H1 (cell line): ENCODE measurements at regions not wholly inside any gene's neighbourhood (a gene's known extent, or its start where the extent isn't known, plus 50 kb on each side); places are given as distances from the start of the nearest gene placed in this dataset.

Experiments
- CTCF ChIA-PET: fragments of 300-600 bp; sonication (Branson Sonifier 250); formaldehyde crosslinking; loops from one replicate; lab custom pipeline; 2021; ENCODE audit not compliant: partially characterized antibody; lab: Charles Lee
- POLR2A ChIA-PET: fragments of 300-600 bp; sonication (Branson Sonifier 250); formaldehyde crosslinking; loops from one replicate; lab custom pipeline; 2021; ENCODE audit warnings: inconsistent platforms; ENCODE audit not compliant: partially characterized antibody; lab: Charles Lee
- DNase-seq, 2 experiments: peaks; one replicate each; pipeline versions ENCODE4 v3.0.0 to v3.0.0-alpha.2; 2010 to 2022; ENCODE audit warnings: low spot score in 2 of 2, low read depth in 1 of 2, mixed read lengths in 1 of 2
- FAIRE-seq: peaks from 2 replicates; lab custom pipeline; 2011; peaks lifted over from hg19 to GRCh38; lab: Jason Lieb, UNC
- H2AFZ ChIP-seq: 2 replicates; pipeline ENCODE4 v1.8.1; 2012; ENCODE audit warnings: low read length, inconsistent platforms
- H2AK5ac ChIP-seq: 2 replicates; pipeline ENCODE4 v1.6.1; 2013; ENCODE audit warnings: low read depth, low read length
- H2BK120ac ChIP-seq: replicated peaks from 2 replicates; pipeline ENCODE3; 2013; ENCODE audit warnings: low read depth, low read length, inconsistent platforms
- H2BK12ac ChIP-seq: 2 replicates; pipeline ENCODE4 v1.6.1; 2013; ENCODE audit warnings: low read depth, low read length
- H2BK15ac ChIP-seq: 2 replicates; pipeline ENCODE4 v1.6.1; 2013; ENCODE audit warnings: low read length
- H2BK20ac ChIP-seq: 2 replicates; pipeline ENCODE4 v1.6.1; 2013; ENCODE audit warnings: low read length
- H2BK5ac ChIP-seq: 2 replicates; pipeline ENCODE4 v1.6.1; 2013; ENCODE audit warnings: low read depth, low read length
- H3K14ac ChIP-seq: 2 replicates; pipeline ENCODE4 v1.6.1; 2013; ENCODE audit warnings: inconsistent platforms; ENCODE audit not compliant: insufficient read length
- H3K18ac ChIP-seq: 2 replicates; pipeline ENCODE4 v1.6.1; 2013; ENCODE audit warnings: low read length; ENCODE audit errors: extremely low read depth
- H3K23ac ChIP-seq: 2 replicates; pipeline ENCODE4 v1.6.1; 2013; ENCODE audit warnings: inconsistent platforms; ENCODE audit not compliant: insufficient read length
- H3K23me2 ChIP-seq: 2 replicates; pipeline ENCODE4 v1.6.1; 2013; ENCODE audit warnings: low read depth, low read length
- H3K27ac ChIP-seq: 2 replicates; pipeline ENCODE4 v1.6.1; 2011; ENCODE audit warnings: low read depth, low read length, inconsistent platforms
- H3K27me3 ChIP-seq, 4 experiments: replicated peaks in 1 of 4; 1 replicate in 1 of 4; 2 replicates in 3 of 4; pipeline versions ENCODE4 v1.6.1 to v1.8.1; 2011 to 2013; ENCODE audit warnings: low read length in 3 of 4, mild to moderate bottlenecking in 3 of 4, inconsistent platforms in 2 of 4, mixed read lengths in 2 of 4, moderate library complexity in 1 of 4; ENCODE audit not compliant: control insufficient read depth in 3 of 4, insufficient read depth in 3 of 4; ENCODE audit errors: extremely low read depth in 1 of 4
- H3K36me3 ChIP-seq, 4 experiments: 2 replicates each; pipeline versions ENCODE4 v1.6.1 to v1.8.1; 2011 to 2013; ENCODE audit warnings: mild to moderate bottlenecking in 4 of 4, low read length in 3 of 4, moderate library complexity in 2 of 4, control low read depth in 1 of 4, inconsistent platforms in 1 of 4; ENCODE audit not compliant: insufficient read depth in 4 of 4, control insufficient read depth in 2 of 4
- H3K4ac ChIP-seq: replicated peaks from 2 replicates; pipeline ENCODE3; 2013; ENCODE audit warnings: low read length, low read depth, mixed read lengths, inconsistent platforms; ENCODE audit not compliant: insufficient read length
- H3K4me1 ChIP-seq, 4 experiments: replicated peaks in 1 of 4; 1 replicate in 1 of 4; 2 replicates in 3 of 4; pipeline versions ENCODE4 v1.6.1 to v1.8.1; 2011 to 2013; ENCODE audit warnings: low read length in 3 of 4, inconsistent platforms in 2 of 4, mixed read lengths in 1 of 4; ENCODE audit not compliant: insufficient read depth in 4 of 4, control insufficient read depth in 3 of 4
- H3K4me2 ChIP-seq, 2 experiments: 2 replicates each; pipeline versions ENCODE4 v1.6.1 to v1.8.1; 2011 to 2013; ENCODE audit warnings: low read depth in 2 of 2, low read length in 2 of 2, control low read depth in 1 of 2, inconsistent platforms in 1 of 2, mild to moderate bottlenecking in 1 of 2; ENCODE audit not compliant: insufficient read depth in 1 of 2
- H3K4me3 ChIP-seq, 4 experiments: fragments of 200-600, 300-600 bp in 1 of 4; sonication (generic), shearing (Covaris generic), sonication (Bioruptor Twin) in 1 of 4; 2 replicates each; pipeline versions ENCODE4 v1.5.1 to v1.8.1; 2011 to 2016; ENCODE audit warnings: low read length in 4 of 4, low read depth in 3 of 4, control low read depth in 2 of 4, inconsistent platforms in 2 of 4, mild to moderate bottlenecking in 2 of 4, mixed read lengths in 1 of 4, moderate library complexity in 1 of 4; ENCODE audit not compliant: insufficient read depth in 2 of 4; ENCODE audit errors: extremely low read depth in 1 of 4
- H3K56ac ChIP-seq: replicated peaks from 2 replicates; pipeline ENCODE3; 2013; ENCODE audit warnings: low read depth, mild to moderate bottlenecking, mixed read lengths, low read length, inconsistent platforms; ENCODE audit not compliant: insufficient read length
- H3K79me1 ChIP-seq: 2 replicates; pipeline ENCODE4 v1.6.1; 2013; ENCODE audit warnings: low read depth, low read length, control low read depth
- H3K79me2 ChIP-seq, 2 experiments: 2 replicates each; pipeline versions ENCODE4 v1.6.1 to v1.8.1; 2012 to 2013; ENCODE audit warnings: low read length in 2 of 2, mild to moderate bottlenecking in 2 of 2, inconsistent platforms in 1 of 2; ENCODE audit not compliant: insufficient read depth in 2 of 2, control insufficient read depth in 1 of 2
- H3K9ac ChIP-seq, 4 experiments: replicated peaks in 1 of 4; 1 replicate in 1 of 4; 2 replicates in 3 of 4; pipeline versions ENCODE4 v1.6.1 to v1.8.1; 2011 to 2013; ENCODE audit warnings: low read depth in 3 of 4, low read length in 3 of 4, control low read depth in 2 of 4, mild to moderate bottlenecking in 2 of 4, moderate library complexity in 2 of 4, inconsistent platforms in 1 of 4; ENCODE audit errors: extremely low read depth in 1 of 4
- H3K9me3 ChIP-seq, 2 experiments: 2 replicates each; pipeline versions ENCODE4 v1.6.1 to v1.8.1; 2012 to 2013; ENCODE audit warnings: mild to moderate bottlenecking in 2 of 2, moderate library complexity in 2 of 2, control low read depth in 1 of 2, inconsistent platforms in 1 of 2, low read depth in 1 of 2, low read length in 1 of 2, mixed read lengths in 1 of 2; ENCODE audit not compliant: insufficient read depth in 2 of 2
- H4K20me1 ChIP-seq, 2 experiments: replicated peaks in 1 of 2; 2 replicates each; pipeline versions ENCODE3 to v1.8.1; 2011 to 2013; ENCODE audit warnings: inconsistent platforms in 2 of 2, low read length in 2 of 2, mild to moderate bottlenecking in 1 of 2; ENCODE audit not compliant: insufficient read depth in 2 of 2, control insufficient read depth in 1 of 2
- H4K5ac ChIP-seq: 2 replicates; pipeline ENCODE4 v1.6.1; 2013; ENCODE audit warnings: low read length, low read depth, mixed read lengths, inconsistent platforms; ENCODE audit not compliant: insufficient read length
- H4K8ac ChIP-seq: 2 replicates; pipeline ENCODE4 v1.8.0; 2013; ENCODE audit warnings: mild to moderate bottlenecking, moderate library complexity, low read length, inconsistent platforms; ENCODE audit not compliant: insufficient read depth; ENCODE audit errors: extremely low read depth
- H4K91ac ChIP-seq: replicated peaks from 2 replicates; pipeline ENCODE3; 2013; ENCODE audit warnings: low read length, mixed read lengths, inconsistent platforms; ENCODE audit not compliant: insufficient read length
- CREB1 ChIP-seq: IDR thresholded peaks from 2 replicates; pipeline ENCODE4 v1.6.1; 2012; ENCODE audit warnings: inconsistent platforms
- GTF2F1 ChIP-seq: IDR thresholded peaks from 2 replicates; pipeline ENCODE4 v1.6.1; 2012; ENCODE audit warnings: low read depth, low read length, improper control_type of control experiment, borderline replicate concordance
- JUND ChIP-seq: IDR thresholded peaks from 2 replicates; pipeline ENCODE4 v1.6.1; 2011; ENCODE audit warnings: mild to moderate bottlenecking, improper control_type of control experiment, low read length
- NANOG ChIP-seq: IDR thresholded peaks from 2 replicates; pipeline ENCODE4 v1.6.1; 2011; ENCODE audit warnings: low read length, low read depth, mild to moderate bottlenecking, inconsistent platforms; ENCODE audit not compliant: insufficient read depth, poor library complexity, severe bottlenecking
- POLR2AphosphoS5 ChIP-seq: IDR thresholded peaks from 2 replicates; pipeline ENCODE4 v1.6.1; 2011; ENCODE audit warnings: low read depth, low read length
- RFX5 ChIP-seq: IDR thresholded peaks from 2 replicates; pipeline ENCODE4 v1.6.1; 2011; ENCODE audit warnings: low read depth, low read length, improper control_type of control experiment, borderline replicate concordance
- SIN3A ChIP-seq, 2 experiments: IDR thresholded peaks in 1 of 2; conservative IDR thresholded peaks in 1 of 2; 2 replicates each; pipeline ENCODE4 v1.6.1; 2011 to 2012; ENCODE audit warnings: low read length in 2 of 2, improper control_type of control experiment in 1 of 2, low read depth in 1 of 2, mild to moderate bottlenecking in 1 of 2
- SIRT6 ChIP-seq: IDR thresholded peaks from one replicate; pipeline ENCODE4 v1.7.1; 2012; ENCODE audit warnings: low read length, inconsistent platforms
- SIX5 ChIP-seq: IDR thresholded peaks from 2 replicates; pipeline ENCODE4 v1.6.1; 2011; ENCODE audit warnings: mild to moderate bottlenecking, low read depth, low read length
- SP1 ChIP-seq: IDR thresholded peaks from 2 replicates; pipeline ENCODE4 v1.6.1; 2011; ENCODE audit warnings: low read depth, low read length
- SRF ChIP-seq: IDR thresholded peaks from 2 replicates; pipeline ENCODE4 v1.6.1; 2011; ENCODE audit warnings: mild to moderate bottlenecking, low read depth, low read length, moderate library complexity
- TEAD4 ChIP-seq: IDR thresholded peaks from 2 replicates; pipeline ENCODE4 v1.6.1; 2012; ENCODE audit warnings: low read depth, low read length, inconsistent platforms, mixed read lengths
- WGBS, 2 experiments: shearing (Covaris generic) in 1 of 2; methylation state at CpG; one replicate each; pipeline versions ENCODE4 v1.1.6 to v1.1.7; 2013 to 2015; ENCODE audit warnings: low lambda C conversion rate in 2 of 2, mixed read lengths in 2 of 2, inconsistent platforms in 1 of 2, low coverage in 1 of 2, missing lambda C conversion rate in 1 of 2; ENCODE audit not compliant: insufficient replicate concordance in 2 of 2, insufficient coverage in 1 of 2, insufficient read length in 1 of 2; ENCODE audit errors: extremely low coverage in 1 of 2, missing lambda C conversion rate in 1 of 2; 5-methylcytosine and 5-hydroxymethylcytosine counted together
- TF ChIP-seq, protein P1 (sequence below), 3 experiments: IDR thresholded peaks; 1 replicate in 2 of 3; 2 replicates in 1 of 3; pipeline versions ENCODE4 v1.5.1 to v1.6.1; 2011; ENCODE audit warnings: low read length in 3 of 3, mild to moderate bottlenecking in 3 of 3, inconsistent platforms in 2 of 3, low read depth in 1 of 3, moderate library complexity in 1 of 3; ENCODE audit not compliant: insufficient read depth in 1 of 3; ENCODE audit errors: control extremely low read depth in 1 of 3

GRCh38 chr3:188062216-188062615 is 91.7 kb upstream of the LPP start:
- Histone ChIP-seq H4K20me1 (no peaks in the 10 kb centered on the region), H3K27ac (no peak overlapping the region), H3K9ac (no peak overlapping the region), H3K23me2 (no peaks in the 10 kb centered on the region), H4K91ac (no peak overlapping the region), H3K14ac (no peak overlapping the region), H3K79me1 (no peaks in the 10 kb centered on the region), H4K8ac (no peak overlapping the region), H3K4ac (no peak overlapping the region), H2AFZ (no peak overlapping the region), H2BK15ac (no peak overlapping the region), H3K79me2 (no peaks in the 10 kb centered on the region), H3K23ac (no peak overlapping the region), H2BK20ac (no peak overlapping the region), H3K4me1 (no peaks in the 10 kb centered on the region), H3K18ac (no peak overlapping the region), H3K4me3 (no peak overlapping the region), H3K36me3 (no peaks in the 10 kb centered on the region), H2AK5ac (no peak overlapping the region), H3K27me3 (no peaks in the 10 kb centered on the region), H4K5ac (no peak overlapping the region), H2BK12ac (no peak overlapping the region), H3K4me2 (no peak overlapping the region), H3K9me3 (no peaks in the 10 kb centered on the region), H2BK5ac (no peak overlapping the region), H2BK120ac (no peak overlapping the region), H3K56ac (no peak overlapping the region)
- POLR2A ChIA-PET: interaction anchor here (1.2 kb wide), 1 partner anchor 9 kb away, joined by 3 read pairs; no protein-coding TSS in a partner anchor
- DNase-seq: no peak
- CTCF ChIA-PET: interaction anchor here (1.0 to 1.6 kb wide), 2 partner anchors 9 to 327 kb away, joined by 3 to 4 read pairs; no protein-coding TSS in a partner anchor
- no peak for FAIRE-seq
- 95% methylated on average over 2 of the region's 2 CpGs; no CpG with 5 or more reads in 1 of the 2 experiments for WGBS, 2 experiments
- TF ChIP-seq SIRT6 (no peak), RFX5 (no peak), SIX5 (no peak), JUND (no peak), SP1 (no peak), SIN3A (conservative IDR thresholded peaks at IDR 0.05 in 1 of 2, IDR thresholded peaks at IDR 0.05 in 1 of 2; ENCODE audit: low read depth in 1 of 2, low read length in 2 of 2) (no peak), POLR2AphosphoS5 (no peak), GTF2F1 (no peak), TEAD4 (no peak), CREB1 (no peak), SRF (no peak), NANOG (no peak)
- TF ChIP-seq, protein P1, sequence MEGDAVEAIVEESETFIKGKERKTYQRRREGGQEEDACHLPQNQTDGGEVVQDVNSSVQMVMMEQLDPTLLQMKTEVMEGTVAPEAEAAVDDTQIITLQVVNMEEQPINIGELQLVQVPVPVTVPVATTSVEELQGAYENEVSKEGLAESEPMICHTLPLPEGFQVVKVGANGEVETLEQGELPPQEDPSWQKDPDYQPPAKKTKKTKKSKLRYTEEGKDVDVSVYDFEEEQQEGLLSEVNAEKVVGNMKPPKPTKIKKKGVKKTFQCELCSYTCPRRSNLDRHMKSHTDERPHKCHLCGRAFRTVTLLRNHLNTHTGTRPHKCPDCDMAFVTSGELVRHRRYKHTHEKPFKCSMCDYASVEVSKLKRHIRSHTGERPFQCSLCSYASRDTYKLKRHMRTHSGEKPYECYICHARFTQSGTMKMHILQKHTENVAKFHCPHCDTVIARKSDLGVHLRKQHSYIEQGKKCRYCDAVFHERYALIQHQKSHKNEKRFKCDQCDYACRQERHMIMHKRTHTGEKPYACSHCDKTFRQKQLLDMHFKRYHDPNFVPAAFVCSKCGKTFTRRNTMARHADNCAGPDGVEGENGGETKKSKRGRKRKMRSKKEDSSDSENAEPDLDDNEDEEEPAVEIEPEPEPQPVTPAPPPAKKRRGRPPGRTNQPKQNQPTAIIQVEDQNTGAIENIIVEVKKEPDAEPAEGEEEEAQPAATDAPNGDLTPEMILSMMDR (IDR thresholded peaks at IDR 0.05; ENCODE audit: control extremely low read depth in 1 of 3, insufficient read depth in 1 of 3, low read depth in 1 of 3, low read length in 3 of 3): no peak
